Esophagus muscularis mucosa (tissue), 4 donors: ENCODE measurements at regions not wholly inside any gene's neighbourhood (a gene's known extent, or its start where the extent isn't known, plus 50 kb on each side); places are given as distances from the start of the nearest gene placed in this dataset.

Experiments used
- DNase-seq: peaks from one replicate; pipeline ENCODE4 v3.0.0-alpha.2; 2017; ENCODE audit errors: extremely low spot score
- H3K27ac ChIP-seq, 4 donors: fragments of 200-600 bp; sonication (generic); replicated peaks in 1 of 4; 1 replicate in 3 of 4; 2 replicates in 1 of 4; pipeline ENCODE4 v1.5.1; 2016 to 2019; ENCODE audit warnings: mild to moderate bottlenecking in 1 of 4
- H3K27me3 ChIP-seq, 4 donors: fragments of 200-600 bp; sonication (generic); one replicate each; pipeline versions ENCODE4 v1.5.1 to v1.6.0; 2016 to 2019
- H3K36me3 ChIP-seq, 4 donors: fragments of 200-600 bp; sonication (generic); one replicate each; pipeline ENCODE4 v1.5.1; 2016 to 2019
- H3K4me1 ChIP-seq, 4 donors: fragments of 200-600 bp; sonication (generic); one replicate each; pipeline ENCODE4 v1.5.1; 2016 to 2019
- H3K4me3 ChIP-seq, 4 donors: fragments of 200-600 bp; sonication (generic); 1 replicate in 2 of 4; 2 replicates in 2 of 4; pipeline ENCODE4 v1.5.1; 2016 to 2019; ENCODE audit warnings: mild to moderate bottlenecking in 4 of 4, moderate library complexity in 1 of 4
- H3K9me3 ChIP-seq, 4 donors: fragments of 200-600 bp; sonication (generic); 1 replicate in 3 of 4; 2 replicates in 1 of 4; pipeline ENCODE4 v1.5.1; 2016 to 2019
- CTCF ChIP-seq, 3 experiments: fragments of 200-600 bp in 2 of 3; fragments of 450-650 bp in 1 of 3; sonication (generic) in 2 of 3; IDR thresholded peaks; one replicate each; pipeline ENCODE4 v1.5.1; 2017 to 2019; ENCODE audit warnings: antibody characterized with exemption in 3 of 3, mild to moderate bottlenecking in 2 of 3, moderate library complexity in 1 of 3
- EP300 ChIP-seq: sonication (generic); formaldehyde crosslinking; IDR thresholded peaks from one replicate; pipeline ENCODE4 v1.6.1; 2017; ENCODE audit warnings: antibody characterized with exemption
- POLR2A ChIP-seq: fragments of 450-650 bp; IDR thresholded peaks from one replicate; pipeline ENCODE4 v1.6.1; 2017; ENCODE audit warnings: antibody characterized with exemption, moderate library complexity, mild to moderate bottlenecking, low read depth
- POLR2AphosphoS5 ChIP-seq, 2 donors: sonication (generic); formaldehyde crosslinking; IDR thresholded peaks; one replicate each; pipeline ENCODE4 v1.6.1; 2017; ENCODE audit warnings: antibody characterized with exemption in 2 of 2
- WGBS: methylation state at CpG from one replicate; pipeline ENCODE4 v1.1.5; 2018; 5-methylcytosine and 5-hydroxymethylcytosine counted together
- intact Hi-C: fragments of 100-400 bp; cut with DNase I; formaldehyde crosslinking; loops from one replicate; pipeline ENCODE4 v1.15.1; 2023

- Histone ChIP-seq H3K27me3 (no peaks in the 10 kb centered on the region), H3K27ac (no peak overlapping the region), H3K4me1 (no peaks in the 10 kb centered on the region), H3K9me3 (no peaks in the 10 kb centered on the region), H3K36me3 (no peaks in the 10 kb centered on the region), H3K4me3 (no peak overlapping the region)
- intact Hi-C loops = no loop called here
- TF ChIP-seq POLR2AphosphoS5 (IDR thresholded peaks at IDR 0.05) (no peak), POLR2A (no peak), CTCF (IDR thresholded peaks at IDR 0.05) (no peak), EP300 (no peak)
- no peak for DNase-seq
Measured at GRCh38 chr10:20647756-20648155, 249.4 kb downstream of the NEBL start.

GRCh38 chr10:20644421-20644820 lies 252.7 kb downstream of the NEBL start:
- peaks cover 0 to 5% (median 0%) of the 10 kb centered on the region in 4 donors for H3K4me1 ChIP-seq
- intact Hi-C loops = no loop called here
- no peak overlapping the region for H3K4me3 ChIP-seq
- DNase-seq = no peak
- no peaks in the 10 kb centered on the region for H3K9me3 ChIP-seq
- no peaks in the 10 kb centered on the region for H3K27me3 ChIP-seq
- H3K27ac ChIP-seq = no peak overlapping the region
- 66% methylated on average over 8 of the region's 8 CpGs for WGBS
- no peak for TF ChIP-seq POLR2AphosphoS5 (IDR thresholded peaks at IDR 0.05)
- no peak for TF ChIP-seq POLR2A
- H3K36me3 ChIP-seq = no peaks in the 10 kb centered on the region

GRCh38 chr10:20641605-20642004 lies 255.5 kb downstream of the NEBL start:
- WGBS = 83% methylated on average over 4 of the region's 4 CpGs
- Histone ChIP-seq H3K27me3 (no peaks in the 10 kb centered on the region), H3K9me3 (no peaks in the 10 kb centered on the region), H3K4me3 (no peak overlapping the region), H3K27ac (no peak overlapping the region), H3K4me1 (peaks cover 0 to 5% (median 0%) of the 10 kb centered on the region in 4 donors), H3K36me3 (no peaks in the 10 kb centered on the region)
- DNase-seq = no peak
- no peak for TF ChIP-seq CTCF (IDR thresholded peaks at IDR 0.05)
- peak in 1 of 2 donors; percentile 14 for TF ChIP-seq POLR2AphosphoS5 (IDR thresholded peaks at IDR 0.05)
- intact Hi-C loops = no loop called here

- no peak overlapping the region for H3K27ac ChIP-seq
- H3K36me3 ChIP-seq = no peaks in the 10 kb centered on the region
- DNase-seq = no peak
- no peaks in the 10 kb centered on the region for H3K9me3 ChIP-seq
- intact Hi-C loops = no loop called here
- H3K27me3 ChIP-seq = no peaks in the 10 kb centered on the region
- TF ChIP-seq POLR2AphosphoS5 (IDR thresholded peaks at IDR 0.05) = no peak
- no peak for TF ChIP-seq EP300
- TF ChIP-seq POLR2A = no peak
- no peak for TF ChIP-seq CTCF (IDR thresholded peaks at IDR 0.05)
- H3K4me1 ChIP-seq = no peaks in the 10 kb centered on the region
- H3K4me3 ChIP-seq = no peak overlapping the region
Measured at GRCh38 chr10:20635570-20635969, 261.5 kb downstream of the NEBL start.

- Histone ChIP-seq H3K4me3 (no peak overlapping the region), H3K27me3 (no peaks in the 10 kb centered on the region), H3K4me1 (no peaks in the 10 kb centered on the region), H3K27ac (no peak overlapping the region), H3K9me3 (no peaks in the 10 kb centered on the region), H3K36me3 (no peaks in the 10 kb centered on the region)
- intact Hi-C loops = no loop called here
- no peak for DNase-seq
- 55% methylated on average over 4 of the region's 4 CpGs for WGBS
- TF ChIP-seq POLR2A (no peak), EP300 (no peak), POLR2AphosphoS5 (IDR thresholded peaks at IDR 0.05) (no peak), CTCF (IDR thresholded peaks at IDR 0.05) (no peak)
Measured at GRCh38 chr10:20634839-20635238, 262.3 kb downstream of the NEBL start.
